Mesodermal cell (in vitro differentiated cells): ENCODE measurements at regions not wholly inside any gene's neighbourhood (a gene's known extent, or its start where the extent isn't known, plus 50 kb on each side); places are given as distances from the start of the nearest gene placed in this dataset.

ENCODE experiments used
- H3K27ac ChIP-seq: 2 replicates; pipeline ENCODE4 v1.7.0; 2013; ENCODE audit warnings: mild to moderate bottlenecking, low read depth, low read length, moderate library complexity; ENCODE audit not compliant: severe bottlenecking
- H3K36me3 ChIP-seq: 2 replicates; pipeline ENCODE4 v1.7.1; 2013; ENCODE audit warnings: mild to moderate bottlenecking, low read length, moderate library complexity; ENCODE audit not compliant: control insufficient read depth, insufficient read depth
- H3K4me1 ChIP-seq: one replicate; pipeline ENCODE4 v1.7.1; 2013; ENCODE audit warnings: mild to moderate bottlenecking, low read length; ENCODE audit not compliant: insufficient read depth, control insufficient read depth, poor library complexity, severe bottlenecking
- H3K4me3 ChIP-seq: 2 replicates; pipeline ENCODE4 v1.7.0; 2013; ENCODE audit warnings: low read length, control low read depth, mild to moderate bottlenecking; ENCODE audit not compliant: insufficient read depth, poor library complexity, severe bottlenecking; ENCODE audit errors: extremely low read depth
- H3K9me3 ChIP-seq: 2 replicates; pipeline ENCODE4 v1.7.1; 2013; ENCODE audit warnings: mild to moderate bottlenecking, low read length, moderate library complexity; ENCODE audit not compliant: control insufficient read depth
- WGBS, 2 experiments: methylation state at CpG; one replicate each; pipeline ENCODE4 v1.1.5; 2013; ENCODE audit warnings: missing lambda C conversion rate in 2 of 2; ENCODE audit not compliant: insufficient coverage in 2 of 2; 5-methylcytosine and 5-hydroxymethylcytosine counted together

- no peak overlapping the region for H3K27ac ChIP-seq
- no peaks in the 10 kb centered on the region for H3K4me1 ChIP-seq
- no peak overlapping the region for H3K4me3 ChIP-seq
- no peaks in the 10 kb centered on the region for H3K9me3 ChIP-seq
- 55 to 67% methylated on average over 2 of the region's 3 CpGs for whole genome bisulfite sequencing, 2 experiments
- no peaks in the 10 kb centered on the region for H3K36me3 ChIP-seq
Observed at GRCh38 chr5:82614706-82615105, 336.6 kb upstream of the RPS23 start.

DNA sequence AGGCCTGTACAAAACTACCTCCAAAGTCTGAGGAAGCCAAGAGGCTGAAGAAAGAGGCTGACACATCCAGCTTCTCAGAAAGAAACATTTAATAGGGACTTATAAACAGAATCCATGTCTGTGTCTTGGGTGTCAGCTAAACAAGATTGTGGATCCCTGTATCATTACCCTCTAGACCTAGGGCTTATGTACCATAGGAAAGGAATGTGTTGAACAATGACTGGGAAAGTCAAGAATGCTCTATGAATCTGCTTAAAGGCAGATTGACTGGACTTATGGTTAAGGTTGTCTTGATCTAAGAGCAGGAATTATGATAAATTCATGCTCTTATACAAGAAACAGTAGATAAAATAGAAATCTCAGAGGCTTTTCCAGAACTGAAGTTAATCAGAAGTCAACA is 335.7 kb upstream of the RPS23 start:
- no peaks in the 10 kb centered on the region for H3K4me1 ChIP-seq
- no peaks in the 10 kb centered on the region for H3K36me3 ChIP-seq
- H3K9me3 ChIP-seq = no peaks in the 10 kb centered on the region
- no peak overlapping the region for H3K4me3 ChIP-seq
- H3K27ac ChIP-seq = no peak overlapping the region

- no peaks in the 10 kb centered on the region for H3K36me3 ChIP-seq
- H3K4me3 ChIP-seq = no peak overlapping the region
- WGBS, 2 experiments = 83 to 100% methylated on average over 1 to 2 of the region's 3 CpGs
- no peaks in the 10 kb centered on the region for H3K4me1 ChIP-seq
- H3K27ac ChIP-seq = no peak overlapping the region
- no peaks in the 10 kb centered on the region for H3K9me3 ChIP-seq
Observed at GRCh38 chr5:82610686-82611085, 332.5 kb upstream of the RPS23 start.

- H3K36me3 ChIP-seq = no peaks in the 10 kb centered on the region
- no peaks in the 10 kb centered on the region for H3K9me3 ChIP-seq
- H3K4me1 ChIP-seq = no peaks in the 10 kb centered on the region
- no peak overlapping the region for H3K27ac ChIP-seq
- WGBS, 2 experiments = 93 to 94% methylated on average over 2 of the region's 2 CpGs
- no peak overlapping the region for H3K4me3 ChIP-seq
Observed at GRCh38 chr5:82605441-82605973, 327.4 kb upstream of the RPS23 start.

DNA sequence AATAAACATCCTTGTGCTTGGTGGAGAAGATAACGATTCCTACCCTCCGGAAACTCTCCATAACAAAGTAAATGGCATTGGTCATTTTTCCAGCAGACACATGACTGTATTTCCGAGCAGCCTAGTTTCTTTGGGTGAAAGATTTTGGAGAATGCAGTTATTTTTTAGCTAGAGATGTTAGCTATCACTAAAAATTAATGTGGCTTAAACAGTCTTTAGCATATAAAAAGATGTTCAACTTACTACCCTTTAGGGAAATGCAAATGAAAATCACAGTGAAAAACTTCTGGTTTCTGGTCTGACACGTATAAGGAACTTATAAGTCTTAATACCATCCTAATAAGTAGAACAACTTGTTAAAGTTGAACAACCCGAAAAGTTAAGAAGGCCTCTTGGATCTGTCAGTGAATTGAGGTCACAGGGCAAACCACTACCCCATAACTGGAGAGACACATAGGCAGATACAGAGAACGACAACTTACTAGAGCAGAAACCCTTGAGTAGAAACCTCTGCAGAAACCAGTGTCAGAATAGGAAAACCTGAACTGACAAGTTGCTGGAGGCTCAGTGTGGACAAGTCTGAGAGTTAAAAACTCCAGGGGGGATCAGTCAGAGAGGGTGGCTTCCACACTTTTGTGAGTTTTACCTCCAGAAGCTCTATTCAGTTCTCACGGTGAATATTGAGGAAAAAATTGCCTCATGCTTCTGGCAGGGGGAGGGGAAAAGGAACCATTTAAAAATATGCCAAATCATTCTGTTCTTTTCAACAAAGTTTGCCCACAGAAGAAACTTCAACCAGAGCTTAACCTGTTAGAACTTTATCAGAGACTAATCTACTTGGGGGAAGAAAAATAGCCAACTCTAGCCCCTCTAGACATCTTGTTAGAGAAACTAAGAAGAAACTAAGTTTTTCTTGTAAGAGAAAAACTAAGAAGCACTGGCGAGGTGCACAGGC is 325.2 kb upstream of the RPS23 start:
- Histone ChIP-seq H3K27ac (no peak overlapping the region), H3K4me1 (no peaks in the 10 kb centered on the region), H3K9me3 (no peaks in the 10 kb centered on the region), H3K36me3 (no peaks in the 10 kb centered on the region), H3K4me3 (no peak overlapping the region)
- 83 to 100% methylated on average over 2 to 3 of the region's 8 CpGs for WGBS, 2 experiments

DNA sequence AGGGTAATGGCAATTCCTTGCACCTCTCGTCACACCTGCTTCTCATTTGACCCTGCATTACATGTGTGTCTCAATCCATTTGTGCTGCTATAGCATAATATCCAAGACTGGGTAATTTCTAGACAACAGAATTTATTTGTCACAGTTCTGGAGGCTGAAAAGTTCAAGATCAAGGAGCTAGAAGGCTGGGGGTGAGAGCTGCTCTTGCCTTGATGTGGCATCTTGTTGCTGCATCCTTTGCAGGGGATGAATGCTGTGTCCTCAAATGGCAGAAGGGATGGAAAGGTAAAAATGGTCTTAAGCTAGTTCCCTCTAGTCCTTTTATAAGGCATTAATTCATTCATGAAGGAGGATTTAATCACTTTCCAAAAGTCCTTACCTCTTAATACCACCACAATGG is 323.7 kb upstream of the RPS23 start:
- WGBS, 2 experiments = 86% methylated on average over 1 of the region's 1 CpG; no CpG with 5 or more reads in 1 of the 2 experiments

GRCh38 chr5:82601077-82601476 is 322.9 kb upstream of the RPS23 start:
- Histone ChIP-seq H3K36me3 (no peaks in the 10 kb centered on the region), H3K27ac (no peak overlapping the region), H3K9me3 (no peaks in the 10 kb centered on the region), H3K4me3 (no peak overlapping the region), H3K4me1 (no peaks in the 10 kb centered on the region)
- WGBS, 2 experiments = 89 to 100% methylated on average over 1 to 3 of the region's 3 CpGs

More for the DNA sequence above, 323.7 kb upstream of the RPS23 start:
- Histone ChIP-seq H3K9me3 (no peaks in the 10 kb centered on the region), H3K36me3 (no peaks in the 10 kb centered on the region), H3K4me1 (no peaks in the 10 kb centered on the region), H3K4me3 (no peak overlapping the region), H3K27ac (no peak overlapping the region)

- no peak overlapping the region for H3K4me3 ChIP-seq
- no peak overlapping the region for H3K27ac ChIP-seq
- no peaks in the 10 kb centered on the region for H3K9me3 ChIP-seq
- no peaks in the 10 kb centered on the region for H3K4me1 ChIP-seq
- H3K36me3 ChIP-seq = no peaks in the 10 kb centered on the region
- WGBS, 2 experiments = 100% methylated on average over 1 of the region's 1 CpG; no CpG with 5 or more reads in 1 of the 2 experiments
Observed at GRCh38 chr5:82599692-82600091, 321.5 kb upstream of the RPS23 start.

DNA sequence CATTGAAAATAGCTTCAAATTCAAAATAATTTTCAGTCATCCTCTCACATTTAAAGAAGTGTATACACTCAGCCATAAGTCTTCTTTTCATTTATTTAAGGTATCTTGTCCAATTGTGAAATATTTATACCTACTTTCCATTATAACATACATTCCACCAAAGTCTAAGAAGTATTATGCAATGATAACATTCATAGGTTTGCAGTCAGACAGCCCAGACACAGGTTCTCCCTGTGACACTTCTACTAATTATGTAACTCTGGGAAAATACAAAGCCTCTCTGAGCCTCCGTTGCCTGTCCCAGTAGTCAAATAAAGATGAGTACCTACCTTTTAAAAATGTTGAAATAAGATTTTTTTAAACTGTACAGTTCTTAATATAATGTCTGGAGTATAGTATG is 320.9 kb upstream of the RPS23 start:
- Histone ChIP-seq H3K36me3 (no peaks in the 10 kb centered on the region), H3K9me3 (no peaks in the 10 kb centered on the region), H3K4me1 (no peaks in the 10 kb centered on the region), H3K4me3 (no peak overlapping the region), H3K27ac (no peak overlapping the region)
- no CpG with 5 or more reads among the region's 1 CpG for WGBS, 2 experiments

GRCh38 chr5:82597437-82597836 is 319.3 kb upstream of the RPS23 start:
- Histone ChIP-seq H3K4me1 (no peaks in the 10 kb centered on the region), H3K4me3 (no peak overlapping the region), H3K36me3 (no peaks in the 10 kb centered on the region), H3K9me3 (no peaks in the 10 kb centered on the region), H3K27ac (no peak overlapping the region)

GRCh38 chr5:82596451-82596850 is 318.3 kb upstream of the RPS23 start:
- Histone ChIP-seq H3K36me3 (no peaks in the 10 kb centered on the region), H3K4me3 (no peak overlapping the region), H3K27ac (no peak overlapping the region), H3K9me3 (no peaks in the 10 kb centered on the region), H3K4me1 (no peaks in the 10 kb centered on the region)
- 94% methylated on average over 2 of the region's 5 CpGs; no CpG with 5 or more reads in 1 of the 2 experiments for WGBS, 2 experiments
